PC-9 (cell line): ENCODE measurements at regions not wholly inside any gene's neighbourhood (a gene's known extent, or its start where the extent isn't known, plus 50 kb on each side); places are given as distances from the start of the nearest gene placed in this dataset.
"Not testable (repeated sequence)": the region's sequence is repeated elsewhere in the genome, so short reads cannot be mapped to it uniquely, and the experiment has no call there.

Experiments
- BruUV-seq: library from RNA; stranded (reverse); fragments of 400-500 nt; replicated peaks from 2 replicates; lab custom pipeline; 2021; lab: Mats Ljungman, UMichigan
- CTCF ChIA-PET: fragments of 300-600 bp; sonication (Branson Sonifier 250); formaldehyde crosslinking; loops from one replicate; lab custom pipeline; 2022; ENCODE audit warnings: antibody characterized with exemption; lab: Charles Lee
- POLR2A ChIA-PET: fragments of 300-600 bp; sonication (Branson Sonifier 250); formaldehyde crosslinking; loops from one replicate; lab custom pipeline; 2022; ENCODE audit warnings: antibody characterized with exemption; ENCODE audit not compliant: unreplicated experiment; lab: Charles Lee
- DNase-seq, 2 experiments: peaks; one replicate each; pipeline versions ENCODE4 v3.0.0 to v3.0.0-alpha.2; 2015 to 2022; ENCODE audit warnings: mixed read lengths in 1 of 2
- H2AFZ ChIP-seq: fragments of 200-600 bp; sonication (generic); 2 replicates; pipeline ENCODE4 v1.8.1; 2017; ENCODE audit warnings: antibody characterized with exemption
- H3F3A ChIP-seq: fragments of 200-600 bp; sonication (generic); 2 replicates; pipeline ENCODE4 v1.8.1; 2017; ENCODE audit warnings: antibody characterized with exemption, mild to moderate bottlenecking, low read depth; ENCODE audit not compliant: insufficient read depth
- H3K27ac ChIP-seq: fragments of 200-600 bp; sonication (generic); 2 replicates; pipeline ENCODE4 v1.6.1; 2016; ENCODE audit warnings: mixed run types
- H3K27me3 ChIP-seq: fragments of 200-600 bp; sonication (generic); 2 replicates; pipeline ENCODE4 v1.6.1; 2016; ENCODE audit warnings: low read depth, mixed run types; ENCODE audit not compliant: insufficient read depth
- H3K36me3 ChIP-seq: fragments of 200-600 bp; sonication (generic); 2 replicates; pipeline ENCODE4 v1.6.1; 2016; ENCODE audit warnings: low read depth, mixed run types
- H3K4me1 ChIP-seq: fragments of 200-600 bp; sonication (generic); replicated peaks from 2 replicates; pipeline ENCODE4 v1.6.1; 2016; ENCODE audit warnings: mixed run types; ENCODE audit not compliant: insufficient read depth
- H3K4me2 ChIP-seq: fragments of 200-600 bp; sonication (generic); 2 replicates; pipeline ENCODE4 v1.6.1; 2017; ENCODE audit warnings: mixed run types
- H3K4me3 ChIP-seq: fragments of 200-600 bp; sonication (generic); 2 replicates; pipeline ENCODE4 v1.6.1; 2016; ENCODE audit warnings: mixed run types
- H3K79me2 ChIP-seq: fragments of 200-600 bp; sonication (generic); 2 replicates; pipeline ENCODE4 v1.6.1; 2017; ENCODE audit warnings: low read depth, mixed run types
- H3K9me2 ChIP-seq: fragments of 200-600 bp; sonication (generic); 2 replicates; pipeline ENCODE4 v1.8.1; 2017; ENCODE audit warnings: mild to moderate bottlenecking; ENCODE audit not compliant: insufficient read depth
- H3K9me3 ChIP-seq: fragments of 200-600 bp; sonication (generic); 2 replicates; pipeline ENCODE4 v1.8.1; 2016; ENCODE audit warnings: low read depth; ENCODE audit not compliant: insufficient read depth
- H4K20me1 ChIP-seq: fragments of 200-600 bp; sonication (generic); 2 replicates; pipeline ENCODE4 v1.8.1; 2017; ENCODE audit not compliant: insufficient read depth
- intact Hi-C: fragments of 100-400 bp; cut with micrococcal nuclease; formaldehyde crosslinking; loops from one replicate; pipeline ENCODE4 v1.10.0; 2022; ENCODE audit not compliant: unreplicated experiment

- BruUV-seq, H3K4me3 ChIP-seq, H3K79me2 ChIP-seq, DNase-seq, H3K27me3 ChIP-seq, H3K4me2 ChIP-seq, H3K36me3 ChIP-seq, H4K20me1 ChIP-seq, intact Hi-C loops, CTCF ChIA-PET, H3K4me1 ChIP-seq, H3F3A ChIP-seq, H2AFZ ChIP-seq, POLR2A ChIA-PET, H3K9me2 ChIP-seq, H3K9me3 ChIP-seq, H3K27ac ChIP-seq: not testable (repeated sequence)
Measured at GRCh38 chr2:89170506-89171173, 479.2 kb downstream of the RPIA start.

- H3K27me3 ChIP-seq, H3F3A ChIP-seq, H3K9me3 ChIP-seq, POLR2A ChIA-PET, CTCF ChIA-PET, H3K79me2 ChIP-seq, H3K27ac ChIP-seq, BruUV-seq, H2AFZ ChIP-seq, H3K4me3 ChIP-seq, H3K9me2 ChIP-seq, H3K4me2 ChIP-seq, H3K36me3 ChIP-seq, intact Hi-C loops, H4K20me1 ChIP-seq, H3K4me1 ChIP-seq, DNase-seq: not testable (repeated sequence)
Measured at GRCh38 chr2:89171174-89171519, 479.7 kb downstream of the RPIA start.

- H3K9me3 ChIP-seq = not testable (repeated sequence)
Measured at GRCh38 chr2:89177004-89177403, 485.5 kb downstream of the RPIA start.

GRCh38 chr2:89182221-89182620 lies 490.7 kb downstream of the RPIA start:
- POLR2A ChIA-PET, H2AFZ ChIP-seq, H3K4me3 ChIP-seq, H3K4me1 ChIP-seq, H3K9me2 ChIP-seq, intact Hi-C loops, H3K9me3 ChIP-seq, H4K20me1 ChIP-seq, DNase-seq, H3K27ac ChIP-seq, H3F3A ChIP-seq, CTCF ChIA-PET, H3K27me3 ChIP-seq, H3K36me3 ChIP-seq, H3K79me2 ChIP-seq, BruUV-seq, H3K4me2 ChIP-seq: not testable (repeated sequence)

More at GRCh38 chr2:89177004-89177403, 485.5 kb downstream of the RPIA start:
- H3K4me2 ChIP-seq, H3K79me2 ChIP-seq, DNase-seq, H2AFZ ChIP-seq, H3K36me3 ChIP-seq, H3K4me1 ChIP-seq, BruUV-seq, H3F3A ChIP-seq, H4K20me1 ChIP-seq, CTCF ChIA-PET, POLR2A ChIA-PET, H3K4me3 ChIP-seq, H3K27ac ChIP-seq, H3K9me2 ChIP-seq, intact Hi-C loops, H3K27me3 ChIP-seq: not testable (repeated sequence)

- DNase-seq, H3K4me1 ChIP-seq, POLR2A ChIA-PET, CTCF ChIA-PET, intact Hi-C loops, H3K4me3 ChIP-seq, H3K79me2 ChIP-seq, H3K4me2 ChIP-seq, H3K36me3 ChIP-seq, H4K20me1 ChIP-seq, H3K27me3 ChIP-seq, H3K9me3 ChIP-seq, H3K9me2 ChIP-seq, H2AFZ ChIP-seq, H3K27ac ChIP-seq, BruUV-seq, H3F3A ChIP-seq: not testable (repeated sequence)
Measured at GRCh38 chr2:89184746-89185145, 493.3 kb downstream of the RPIA start.

- H3K4me2 ChIP-seq, H3K4me1 ChIP-seq, H2AFZ ChIP-seq, H3K79me2 ChIP-seq, intact Hi-C loops, H3K9me3 ChIP-seq, H4K20me1 ChIP-seq, POLR2A ChIA-PET, CTCF ChIA-PET, H3K9me2 ChIP-seq, H3K4me3 ChIP-seq, DNase-seq, H3K36me3 ChIP-seq, H3K27ac ChIP-seq, H3K27me3 ChIP-seq, H3F3A ChIP-seq, BruUV-seq: not testable (repeated sequence)
Measured at GRCh38 chr2:89195636-89196251, 504.3 kb downstream of the RPIA start.

GRCh38 chr2:89196719-89197118 lies 505.2 kb downstream of the RPIA start:
- H3K9me3 ChIP-seq, H3K27ac ChIP-seq, H3F3A ChIP-seq, H3K4me1 ChIP-seq, H3K4me2 ChIP-seq, H3K27me3 ChIP-seq, H2AFZ ChIP-seq, POLR2A ChIA-PET, H3K4me3 ChIP-seq, CTCF ChIA-PET, DNase-seq, BruUV-seq, H4K20me1 ChIP-seq, H3K36me3 ChIP-seq, H3K9me2 ChIP-seq, H3K79me2 ChIP-seq, intact Hi-C loops: not testable (repeated sequence)
